ENCODE measurements at regions not wholly inside any gene's neighbourhood (a gene's known extent, or its start where the extent isn't known, plus 50 kb on each side); places are given as distances from the start of the nearest gene placed in this dataset.

- DNase-seq (ENCODE audit: insufficient read length, low spot score, missing footprints) = no peak
- Histone ChIP-seq H4K20me1 (ENCODE audit: insufficient read depth, low read length) (no peaks in the 10 kb centered on the region), H3K79me2 (ENCODE audit: insufficient read depth, low read length) (no peaks in the 10 kb centered on the region), H3K27ac (ENCODE audit: low read depth, low read length) (no peak overlapping the region), H3K9me3 (ENCODE audit: low read depth, low read length) (no peaks in the 10 kb centered on the region), H3K4me2 (ENCODE audit: insufficient read depth, low read length) (no peak overlapping the region), H3K36me3 (ENCODE audit: insufficient read depth, low read length) (no peaks in the 10 kb centered on the region), H3K27me3 (ENCODE audit: insufficient read depth, low read length) (no peaks in the 10 kb centered on the region), H3K4me1 (ENCODE audit: insufficient read depth, low read length) (no peaks in the 10 kb centered on the region), H2AFZ (ENCODE audit: low read length) (no peak overlapping the region), H3K4me3 (ENCODE audit: insufficient read depth, low read length) (no peak overlapping the region)
- no peak for TF ChIP-seq CTCF (IDR thresholded peaks at IDR 0.05; ENCODE audit: extremely low read depth, low read depth, low read length)
Observed at GRCh38 chr12:9326085-9326484, 117.9 kb upstream of the PZP start.

GRCh38 chr12:9325471-9325870, 117.3 kb upstream of the PZP start:
- H3K36me3 ChIP-seq (ENCODE audit: insufficient read depth, low read length) = no peaks in the 10 kb centered on the region
- H2AFZ ChIP-seq (ENCODE audit: low read length) = no peak overlapping the region

GRCh38 chr12:9324782-9325181, 116.6 kb upstream of the PZP start:
- H3K36me3 ChIP-seq (ENCODE audit: insufficient read depth, low read length) = no peaks in the 10 kb centered on the region
- no peak overlapping the region for H2AFZ ChIP-seq (ENCODE audit: low read length)
- no peak overlapping the region for H3K27ac ChIP-seq (ENCODE audit: low read depth, low read length)
- H3K4me3 ChIP-seq (ENCODE audit: insufficient read depth, low read length) = no peak overlapping the region
- TF ChIP-seq CTCF (IDR thresholded peaks at IDR 0.05; ENCODE audit: extremely low read depth, low read depth, low read length) = no peak
- no peak for DNase-seq (ENCODE audit: insufficient read length, low spot score, missing footprints)
- H3K27me3 ChIP-seq (ENCODE audit: insufficient read depth, low read length) = no peaks in the 10 kb centered on the region
- no peaks in the 10 kb centered on the region for H3K4me1 ChIP-seq (ENCODE audit: insufficient read depth, low read length)
- no peaks in the 10 kb centered on the region for H3K9me3 ChIP-seq (ENCODE audit: low read depth, low read length)
- H3K79me2 ChIP-seq (ENCODE audit: insufficient read depth, low read length) = no peaks in the 10 kb centered on the region
- H4K20me1 ChIP-seq (ENCODE audit: insufficient read depth, low read length) = no peaks in the 10 kb centered on the region
- no peak overlapping the region for H3K4me2 ChIP-seq (ENCODE audit: insufficient read depth, low read length)

More at GRCh38 chr12:9325471-9325870, 117.3 kb upstream of the PZP start:
- Histone ChIP-seq H4K20me1 (ENCODE audit: insufficient read depth, low read length) (no peaks in the 10 kb centered on the region), H3K27ac (ENCODE audit: low read depth, low read length) (no peak overlapping the region), H3K9me3 (ENCODE audit: low read depth, low read length) (no peaks in the 10 kb centered on the region), H3K4me3 (ENCODE audit: insufficient read depth, low read length) (no peak overlapping the region), H3K79me2 (ENCODE audit: insufficient read depth, low read length) (no peaks in the 10 kb centered on the region), H3K27me3 (ENCODE audit: insufficient read depth, low read length) (no peaks in the 10 kb centered on the region), H3K4me1 (ENCODE audit: insufficient read depth, low read length) (no peaks in the 10 kb centered on the region), H3K4me2 (ENCODE audit: insufficient read depth, low read length) (no peak overlapping the region)
- peak; percentile 46 for DNase-seq (ENCODE audit: insufficient read length, low spot score, missing footprints)
- no peak for TF ChIP-seq CTCF (IDR thresholded peaks at IDR 0.05; ENCODE audit: extremely low read depth, low read depth, low read length)

- H3K4me1 ChIP-seq (ENCODE audit: insufficient read depth, low read length) = no peaks in the 10 kb centered on the region
- no peaks in the 10 kb centered on the region for H4K20me1 ChIP-seq (ENCODE audit: insufficient read depth, low read length)
- no peaks in the 10 kb centered on the region for H3K27me3 ChIP-seq (ENCODE audit: insufficient read depth, low read length)
- DNase-seq (ENCODE audit: insufficient read length, low spot score, missing footprints) = no peak
- no peak for TF ChIP-seq CTCF (IDR thresholded peaks at IDR 0.05; ENCODE audit: extremely low read depth, low read depth, low read length)
- no peaks in the 10 kb centered on the region for H3K36me3 ChIP-seq (ENCODE audit: insufficient read depth, low read length)
- no peak overlapping the region for H3K27ac ChIP-seq (ENCODE audit: low read depth, low read length)
- no peaks in the 10 kb centered on the region for H3K9me3 ChIP-seq (ENCODE audit: low read depth, low read length)
- no peak overlapping the region for H3K4me3 ChIP-seq (ENCODE audit: insufficient read depth, low read length)
- H2AFZ ChIP-seq (ENCODE audit: low read length) = no peak overlapping the region
- no peak overlapping the region for H3K4me2 ChIP-seq (ENCODE audit: insufficient read depth, low read length)
- H3K79me2 ChIP-seq (ENCODE audit: insufficient read depth, low read length) = no peaks in the 10 kb centered on the region
Observed at GRCh38 chr12:9323144-9323681, 115.0 kb upstream of the PZP start.

Measured in osteoblast (primary cell).